Heart right ventricle (tissue), 16 donors: ENCODE measurements at regions not wholly inside any gene's neighbourhood (a gene's known extent, or its start where the extent isn't known, plus 50 kb on each side); places are given as distances from the start of the nearest gene placed in this dataset.

ENCODE experiments used
- ATAC-seq, 8 donors: fragments of 200-7000 bp; cut with Tn5 transposase; one replicate each; pipeline ENCODE4 v1.9.1; 2020; ENCODE audit warnings: mild to moderate bottlenecking in 8 of 8, moderate library complexity in 8 of 8, moderate number of reproducible peaks in 1 of 8
- DNase-seq, 2 donors: peaks; one replicate each; pipeline ENCODE4 v3.0.0-alpha.2; 2020
- H3K27ac ChIP-seq, 10 donors: fragments of 200-600 bp; sonication (generic) in 2 of 10; one replicate each; pipeline versions ENCODE4 v1.5.0 to v1.8.0; 2020 to 2022; ENCODE audit warnings: mild to moderate bottlenecking in 3 of 10
- H3K27me3 ChIP-seq, 7 donors: fragments of 200-600 bp; one replicate each; pipeline ENCODE4 v1.8.0; 2021 to 2022; ENCODE audit warnings: mild to moderate bottlenecking in 2 of 7
- H3K36me3 ChIP-seq, 9 donors: fragments of 200-600 bp; sonication (generic) in 1 of 9; one replicate each; pipeline versions ENCODE4 v1.5.0 to v1.8.0; 2020 to 2022; ENCODE audit warnings: mild to moderate bottlenecking in 2 of 9
- H3K4me1 ChIP-seq, 9 donors: fragments of 200-600 bp; sonication (generic) in 1 of 9; one replicate each; pipeline versions ENCODE4 v1.5.0 to v1.8.0; 2020 to 2022; ENCODE audit warnings: mild to moderate bottlenecking in 4 of 9
- H3K4me3 ChIP-seq, 10 donors: fragments of 200-600 bp; sonication (generic) in 2 of 10; one replicate each; pipeline versions ENCODE4 v1.5.0 to v1.8.0; 2020 to 2022; ENCODE audit warnings: mild to moderate bottlenecking in 7 of 10, moderate library complexity in 2 of 10
- H3K9me3 ChIP-seq, 11 donors: fragments of 200-600 bp in 10 of 11; sonication (generic) in 2 of 11; one replicate each; pipeline versions ENCODE4 v1.5.0 to v1.8.0; 2013 to 2022; ENCODE audit warnings: mild to moderate bottlenecking in 2 of 11, control low read depth in 1 of 11, moderate library complexity in 1 of 11
- CTCF ChIP-seq, 9 donors: fragments of 200-600 bp; sonication (generic) in 2 of 9; IDR thresholded peaks; one replicate each; pipeline versions ENCODE4 v1.5.0 to v1.8.0; 2021 to 2022; ENCODE audit warnings: antibody characterized with exemption in 9 of 9, mild to moderate bottlenecking in 5 of 9, moderate library complexity in 1 of 9
- WGBS, 2 donors: extraction: QIAGEN DNeasy Blood & Tissue Kit; methylation state at CpG; one replicate each; pipeline ENCODE4 v1.1.7; 2013; ENCODE audit warnings: inconsistent platforms in 1 of 2; 5-methylcytosine and 5-hydroxymethylcytosine counted together
- intact Hi-C, 10 donors: fragments of 100-400 bp; cut with DNase I; formaldehyde crosslinking; loops; one replicate each; pipeline versions ENCODE4 v1.11.1 to v1.14.2; 2022
- donor health status: Arrhythmogenic right ventricular cardiomyopathy.
- donor health status: ischemic (EF 13 %, LVEDD 7.1; RV severe dilation, severe dysfunction).
- donor health status: healthy with polysubstance abuse.
- donor health status: DM: no; HTN: yes; CAD: no.
- donor health status: DM: no; HTN: no; CAD: no.
- donor health status: ischemic (EF 25% LVEDD 6.9; RV normal size, moderate dysfunction).
- donor health status: ischemic (EF 25% LVEDD 5.7; RV mildly dilated, moderate dysfunction).
- donor health status: healthy.
- donor health status: DM: yes; HTN: yes; CAD: no.
- donor health status: Ischemic cardiomyopathy.
- donor health status: ischemic (EF 35%, LVEDD 5.7; RV mildly dilated, moderate dysfunction).
- donor health status: nonischemic (EF 11% LVEDD 7.7; RV severe dilation, severe dysfunction).
- donor health status: DM: yes; HTN: yes; CAD: no.
- donor health status: PGD.
- donor health status: ischemic (EF 29% LVEDD 5.4; RV normal size, mild dysfunction).
- donor health status: nonischemic (EF 23%, LVEDD 6.1; RV moderate dilation, normal function).

DNA sequence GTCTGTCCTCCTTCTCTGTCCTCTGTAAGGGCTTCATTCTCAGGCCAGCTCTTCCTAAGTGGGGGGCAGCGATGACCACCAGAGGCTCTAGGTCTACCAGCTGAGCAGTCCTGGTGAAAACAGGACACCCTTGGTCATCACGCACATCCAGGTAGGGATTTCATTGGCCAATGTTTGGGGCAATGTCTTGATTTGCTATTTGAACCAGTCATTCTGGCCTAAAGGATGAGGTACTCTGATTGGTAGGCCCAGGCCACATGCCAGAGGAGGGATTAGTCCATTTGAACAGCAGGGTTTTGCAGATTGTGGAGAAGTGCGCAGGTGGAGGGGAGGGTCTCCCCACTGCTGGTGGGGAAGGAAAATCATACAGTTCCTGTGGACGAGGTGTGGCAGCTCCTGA, 57.3 kb downstream of the PLXNA1 start:
- DNase-seq, result no peak

DNA sequence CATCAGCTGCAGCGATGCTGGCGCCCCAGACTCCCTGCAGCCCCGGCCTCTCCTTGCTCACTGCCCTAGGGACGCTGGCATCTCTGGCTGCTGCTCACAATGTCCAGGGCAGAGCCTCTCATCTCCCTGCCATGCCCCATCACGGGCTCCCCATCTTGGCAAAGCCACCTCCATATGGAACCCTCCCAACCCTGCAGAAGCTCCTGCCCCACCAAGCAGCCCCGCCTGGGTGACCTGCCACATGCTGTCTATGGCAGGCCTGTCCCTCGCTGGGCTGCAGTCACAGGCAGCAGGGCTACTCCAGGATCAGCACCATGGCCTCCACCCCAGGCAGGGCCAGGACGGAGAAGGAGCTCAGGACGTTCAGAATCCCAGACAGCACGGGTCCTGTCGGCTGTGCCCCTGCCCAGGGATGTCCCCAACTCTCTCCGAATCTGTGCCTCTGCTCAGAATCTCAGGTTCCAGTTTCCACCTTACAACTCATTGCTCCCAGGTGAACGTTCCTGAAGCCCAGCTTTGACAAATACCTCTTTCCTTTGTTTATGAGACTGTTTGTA, 58.4 kb downstream of the PLXNA1 start:
- no peak for TF ChIP-seq CTCF (IDR thresholded peaks at IDR 0.05)
- peaks cover 0 to 10% (median 0%) of the 10 kb centered on the region in 7 donors for H3K27me3 ChIP-seq
- peaks cover 0 to 16% (median 0%) of the 10 kb centered on the region in 9 donors for H3K4me1 ChIP-seq
- no peak for DNase-seq
- WGBS, 2 donors, result 83 to 84% methylated on average over 13 of the region's 13 CpGs
- ATAC-seq, result no peak
- no peaks in the 10 kb centered on the region for H3K9me3 ChIP-seq
- H3K4me3 ChIP-seq, result no peak overlapping the region
- intact Hi-C loops, result no loop called here
- no peaks in the 10 kb centered on the region for H3K36me3 ChIP-seq
- no peak overlapping the region for H3K27ac ChIP-seq

More for the DNA sequence above, 57.3 kb downstream of the PLXNA1 start:
- H3K27me3 ChIP-seq, result peaks cover 0 to 10% (median 0%) of the 10 kb centered on the region in 7 donors
- peaks cover 0 to 13% (median 0%) of the 10 kb centered on the region in 9 donors for H3K4me1 ChIP-seq
- intact Hi-C loops, result no loop called here
- H3K4me3 ChIP-seq, result no peak overlapping the region
- H3K27ac ChIP-seq, result no peak overlapping the region
- WGBS, 2 donors, result 62 to 76% methylated on average over 4 of the region's 4 CpGs
- H3K9me3 ChIP-seq, result no peaks in the 10 kb centered on the region
- no peak for TF ChIP-seq CTCF (IDR thresholded peaks at IDR 0.05)
- H3K36me3 ChIP-seq, result no peaks in the 10 kb centered on the region
- no peak for ATAC-seq

GRCh38 chr3:127041933-127042332, 59.0 kb downstream of the PLXNA1 start:
- no peaks in the 10 kb centered on the region for H3K36me3 ChIP-seq
- H3K4me1 ChIP-seq, result peaks cover 0 to 16% (median 0%) of the 10 kb centered on the region in 9 donors
- ATAC-seq (no peak), DNase-seq (no peak)
- H3K27ac ChIP-seq, result no peak overlapping the region
- no peak overlapping the region for H3K4me3 ChIP-seq
- H3K9me3 ChIP-seq, result no peaks in the 10 kb centered on the region
- H3K27me3 ChIP-seq, result peaks cover 0 to 10% (median 0%) of the 10 kb centered on the region in 7 donors
- TF ChIP-seq CTCF (IDR thresholded peaks at IDR 0.05), result no peak
- intact Hi-C loops, result no loop called here
- WGBS, 2 donors, result 83 to 84% methylated on average over 8 of the region's 8 CpGs

DNA sequence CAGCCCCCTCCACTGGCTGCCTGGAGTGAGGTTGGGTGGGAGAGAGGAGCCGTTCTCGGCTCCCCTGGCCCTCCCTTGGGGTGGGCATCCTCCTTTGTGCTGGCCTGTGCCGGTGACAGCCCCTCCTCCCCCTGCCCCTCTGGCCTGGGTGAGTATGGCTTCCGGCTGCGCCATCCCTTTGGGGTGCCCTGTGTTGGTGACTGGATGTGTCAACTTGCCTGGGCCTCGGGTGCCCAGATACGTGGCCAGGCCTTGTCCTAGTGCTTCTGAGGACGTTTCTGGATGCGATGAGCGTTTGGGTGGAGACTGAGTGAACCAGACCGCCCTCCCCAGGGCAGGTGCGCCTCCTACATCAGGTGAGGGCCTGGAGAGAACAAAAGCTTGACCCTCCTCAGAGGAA, 59.7 kb downstream of the PLXNA1 start:
- H3K36me3 ChIP-seq, result no peaks in the 10 kb centered on the region
- H3K9me3 ChIP-seq, result no peaks in the 10 kb centered on the region
- no peak overlapping the region for H3K4me3 ChIP-seq
- WGBS, 2 donors, result 83 to 88% methylated on average over 12 of the region's 12 CpGs
- no peak for DNase-seq
- no peak overlapping the region for H3K27ac ChIP-seq
- H3K4me1 ChIP-seq, result peaks cover 0 to 16% (median 0%) of the 10 kb centered on the region in 9 donors
- TF ChIP-seq CTCF (IDR thresholded peaks at IDR 0.05), result no peak
- intact Hi-C loops, result no loop called here
- no peak for ATAC-seq
- H3K27me3 ChIP-seq, result peaks cover 0 to 10% (median 0%) of the 10 kb centered on the region in 7 donors
